Gastrocnemius medialis (tissue), 4 donors: ENCODE measurements at regions not wholly inside any gene's neighbourhood (a gene's known extent, or its start where the extent isn't known, plus 50 kb on each side); places are given as distances from the start of the nearest gene placed in this dataset.
"Not testable (repeated sequence)": the region's sequence is repeated elsewhere in the genome, so short reads cannot be mapped to it uniquely, and the experiment has no call there.

Experiments
- ATAC-seq, 2 donors: fragments of 150-250 bp; one replicate each; pipeline ENCODE4 v1.9.1; 2016
- DNase-seq, 2 donors: peaks; one replicate each; pipeline ENCODE4 v3.0.0-alpha.2; 2019
- H3K27ac ChIP-seq, 4 donors: fragments of 200-600 bp; sonication (generic); 1 replicate in 1 of 4; 2 replicates in 3 of 4; pipeline ENCODE4 v1.5.1; 2016 to 2018; ENCODE audit warnings: mild to moderate bottlenecking in 2 of 4, moderate library complexity in 1 of 4
- H3K27me3 ChIP-seq, 3 donors: fragments of 200-600 bp; sonication (generic) in 2 of 3; 1 replicate in 1 of 3; 2 replicates in 2 of 3; pipeline versions ENCODE4 v1.5.1 to v1.6.0; 2016 to 2019; ENCODE audit warnings: mild to moderate bottlenecking in 1 of 3, moderate library complexity in 1 of 3
- H3K36me3 ChIP-seq, 2 donors: fragments of 200-600 bp; sonication (generic) in 1 of 2; one replicate each; pipeline ENCODE4 v1.5.1; 2017 to 2018
- H3K4me1 ChIP-seq, 2 donors: fragments of 200-600 bp; sonication (generic) in 1 of 2; one replicate each; pipeline ENCODE4 v1.5.1; 2016 to 2017; ENCODE audit warnings: mild to moderate bottlenecking in 2 of 2
- H3K4me3 ChIP-seq, 4 donors: fragments of 200-600 bp; sonication (generic) in 3 of 4; 1 replicate in 1 of 4; 2 replicates in 3 of 4; pipeline ENCODE4 v1.5.1; 2016 to 2019; ENCODE audit warnings: mild to moderate bottlenecking in 2 of 4
- H3K9me3 ChIP-seq, 3 donors: fragments of 200-600 bp; sonication (generic) in 2 of 3; 1 replicate in 1 of 3; 2 replicates in 2 of 3; pipeline ENCODE4 v1.5.1; 2016 to 2019
- POLR2A ChIP-seq, 2 donors: fragments of 450-650 bp; IDR thresholded peaks; one replicate each; pipeline ENCODE4 v1.6.1; 2017; ENCODE audit warnings: antibody characterized with exemption in 2 of 2, mild to moderate bottlenecking in 2 of 2, moderate library complexity in 2 of 2
- in situ Hi-C, 4 donors: fragments of 200-750 bp; cut with MboI; loops; one replicate each; pipeline versions ENCODE4 v1.15.0 to v1.8.0; 2017; ENCODE audit warnings: low sequenced_read_pairs in 4 of 4
- intact Hi-C: fragments of 100-400 bp; cut with DNase I; formaldehyde crosslinking; loops from one replicate; pipeline ENCODE4 v1.15.1; 2023; ENCODE audit warnings: low total_unique reads
- TF ChIP-seq, protein P1 (sequence below), 5 experiments: fragments of 450-650 bp in 3 of 5; fragments of 200-600 bp in 2 of 5; sonication (generic) in 2 of 5; IDR thresholded peaks in 4 of 5; conservative IDR thresholded peaks in 1 of 5; 1 replicate in 4 of 5; 2 replicates in 1 of 5; pipeline ENCODE4 v1.5.1; 2016 to 2019; ENCODE audit warnings: antibody characterized with exemption in 5 of 5, mild to moderate bottlenecking in 3 of 5, moderate library complexity in 3 of 5

DNA sequence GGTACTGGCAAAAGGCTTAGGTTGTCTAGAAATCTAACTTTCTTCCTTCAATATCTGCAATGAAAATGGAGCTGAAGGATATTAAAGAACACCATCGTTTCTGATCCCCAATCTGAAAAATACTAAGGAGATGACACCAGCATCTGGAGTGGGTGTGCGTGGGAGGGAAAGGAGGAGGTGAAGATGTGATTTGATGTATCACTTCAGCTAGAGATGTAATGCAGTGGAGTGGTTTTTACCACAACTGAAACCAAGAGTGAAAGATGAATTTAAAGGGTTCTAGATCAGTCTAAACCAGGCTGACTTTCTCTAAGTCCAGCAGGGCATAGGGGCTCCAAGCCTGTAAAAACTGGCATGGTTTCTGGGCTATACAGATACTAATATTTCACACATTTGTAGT, 148.4 kb downstream of the AKAP11 start:
- TF ChIP-seq, protein P1, sequence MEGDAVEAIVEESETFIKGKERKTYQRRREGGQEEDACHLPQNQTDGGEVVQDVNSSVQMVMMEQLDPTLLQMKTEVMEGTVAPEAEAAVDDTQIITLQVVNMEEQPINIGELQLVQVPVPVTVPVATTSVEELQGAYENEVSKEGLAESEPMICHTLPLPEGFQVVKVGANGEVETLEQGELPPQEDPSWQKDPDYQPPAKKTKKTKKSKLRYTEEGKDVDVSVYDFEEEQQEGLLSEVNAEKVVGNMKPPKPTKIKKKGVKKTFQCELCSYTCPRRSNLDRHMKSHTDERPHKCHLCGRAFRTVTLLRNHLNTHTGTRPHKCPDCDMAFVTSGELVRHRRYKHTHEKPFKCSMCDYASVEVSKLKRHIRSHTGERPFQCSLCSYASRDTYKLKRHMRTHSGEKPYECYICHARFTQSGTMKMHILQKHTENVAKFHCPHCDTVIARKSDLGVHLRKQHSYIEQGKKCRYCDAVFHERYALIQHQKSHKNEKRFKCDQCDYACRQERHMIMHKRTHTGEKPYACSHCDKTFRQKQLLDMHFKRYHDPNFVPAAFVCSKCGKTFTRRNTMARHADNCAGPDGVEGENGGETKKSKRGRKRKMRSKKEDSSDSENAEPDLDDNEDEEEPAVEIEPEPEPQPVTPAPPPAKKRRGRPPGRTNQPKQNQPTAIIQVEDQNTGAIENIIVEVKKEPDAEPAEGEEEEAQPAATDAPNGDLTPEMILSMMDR (IDR thresholded peaks at IDR 0.05 in 4 of 5, conservative IDR thresholded peaks at IDR 0.05 in 1 of 5) = no peak
- no peak for TF ChIP-seq POLR2A (IDR thresholded peaks at IDR 0.05)
- Histone ChIP-seq H3K36me3 (no peaks in the 10 kb centered on the region), H3K27me3 (no peaks in the 10 kb centered on the region), H3K4me1 (no peaks in the 10 kb centered on the region), H3K27ac (no peak overlapping the region), H3K4me3 (no peak overlapping the region), H3K9me3 (no peaks in the 10 kb centered on the region)
- no peak for DNase-seq
- intact Hi-C loops (no loop called here), in situ Hi-C loops (no loop called here)
- no peak for ATAC-seq

DNA sequence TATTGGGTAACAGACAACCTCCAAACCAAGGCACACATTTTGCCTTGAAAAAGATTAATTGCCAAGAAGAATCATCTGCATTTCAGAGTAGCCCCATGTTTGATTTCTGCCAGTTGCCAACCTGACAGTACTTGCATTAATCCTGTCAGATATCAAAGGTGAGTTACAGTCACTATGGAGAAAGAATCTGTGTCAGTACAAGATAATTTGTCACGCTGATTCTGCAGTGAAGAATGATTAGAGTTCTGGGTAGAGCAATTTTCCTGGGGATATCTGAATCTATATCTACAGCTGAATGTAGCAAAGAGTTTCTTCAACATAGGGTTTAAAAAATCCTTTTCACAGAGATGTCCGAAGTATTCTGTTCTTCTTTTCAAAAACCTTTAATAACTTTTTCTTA, 150.7 kb downstream of the AKAP11 start:
- Histone ChIP-seq H3K4me3 (no peak overlapping the region), H3K36me3 (no peaks in the 10 kb centered on the region), H3K27me3 (no peaks in the 10 kb centered on the region), H3K4me1 (no peaks in the 10 kb centered on the region), H3K27ac (no peak overlapping the region), H3K9me3 (no peaks in the 10 kb centered on the region)
- intact Hi-C loops (no loop called here), in situ Hi-C loops (no loop called here)
- no peak for DNase-seq
- TF ChIP-seq, protein P1 (IDR thresholded peaks at IDR 0.05 in 4 of 5, conservative IDR thresholded peaks at IDR 0.05 in 1 of 5) = no peak
- no peak for TF ChIP-seq POLR2A (IDR thresholded peaks at IDR 0.05)
- no peak for ATAC-seq

DNA sequence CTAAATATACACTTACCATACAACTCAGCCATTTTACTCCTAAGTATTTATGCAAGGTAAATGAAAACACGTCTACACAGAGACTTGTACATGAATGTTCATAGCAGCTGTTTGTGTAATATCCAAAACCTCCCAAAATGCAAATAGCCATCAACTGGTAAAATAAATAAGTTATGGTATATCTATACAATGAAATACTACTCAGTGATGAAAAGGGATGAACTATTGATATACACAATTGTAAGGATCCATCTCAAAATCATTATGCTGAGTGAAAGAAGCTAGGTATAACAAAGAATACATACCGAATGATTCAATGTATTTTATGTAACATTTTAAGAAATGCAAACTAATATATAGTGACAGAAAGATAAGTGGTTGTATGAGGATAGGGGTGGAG, 149.8 kb upstream of the TNFSF11 start:
- TF ChIP-seq, protein P1 (IDR thresholded peaks at IDR 0.05 in 4 of 5, conservative IDR thresholded peaks at IDR 0.05 in 1 of 5) = no peak
- TF ChIP-seq POLR2A (IDR thresholded peaks at IDR 0.05) = no peak
- intact Hi-C loops (no loop called here), in situ Hi-C loops (no loop called here)

GRCh38 chr13:42445354-42445753, 128.6 kb upstream of the TNFSF11 start:
- H3K4me1 ChIP-seq = no peaks in the 10 kb centered on the region
- H3K36me3 ChIP-seq = no peaks in the 10 kb centered on the region
- intact Hi-C loops (no loop called here), in situ Hi-C loops (no loop called here)
- no peak overlapping the region for H3K4me3 ChIP-seq
- ATAC-seq = no peak
- peaks cover 0 to 5% (median 0%) of the 10 kb centered on the region in 3 donors for H3K9me3 ChIP-seq
- DNase-seq = no peak
- no peak for TF ChIP-seq POLR2A (IDR thresholded peaks at IDR 0.05)
- TF ChIP-seq, protein P1 (IDR thresholded peaks at IDR 0.05 in 4 of 5, conservative IDR thresholded peaks at IDR 0.05 in 1 of 5) = no peak
- no peak overlapping the region for H3K27ac ChIP-seq
- no peaks in the 10 kb centered on the region for H3K27me3 ChIP-seq

More for the DNA sequence above, 149.8 kb upstream of the TNFSF11 start:
- H3K9me3 ChIP-seq = no peaks in the 10 kb centered on the region
- no peaks in the 10 kb centered on the region for H3K36me3 ChIP-seq
- no peak for ATAC-seq
- no peak for DNase-seq
- no peak overlapping the region for H3K27ac ChIP-seq
- no peaks in the 10 kb centered on the region for H3K4me1 ChIP-seq
- no peak overlapping the region for H3K4me3 ChIP-seq
- H3K27me3 ChIP-seq = no peaks in the 10 kb centered on the region

- DNase-seq, ATAC-seq, H3K4me3 ChIP-seq, H3K36me3 ChIP-seq, H3K9me3 ChIP-seq, H3K27ac ChIP-seq, intact Hi-C loops, H3K27me3 ChIP-seq, H3K4me1 ChIP-seq, in situ Hi-C loops: not testable (repeated sequence)
Observed at GRCh38 chr13:42446597-42446996, 127.4 kb upstream of the TNFSF11 start.
